GM12892 (cell line): ENCODE measurements at regions not wholly inside any gene's neighbourhood (a gene's known extent, or its start where the extent isn't known, plus 50 kb on each side); places are given as distances from the start of the nearest gene placed in this dataset.

Experiments used
- POLR2A ChIP-seq: IDR thresholded peaks from 2 replicates; pipeline ENCODE4 v1.6.1; 2011; ENCODE audit warnings: low read depth, low read length, control low read depth
- POLR2AphosphoS5 ChIP-seq: IDR thresholded peaks from 2 replicates; pipeline ENCODE4 v1.6.1; 2011; ENCODE audit warnings: low read depth, low read length, control low read depth

DNA sequence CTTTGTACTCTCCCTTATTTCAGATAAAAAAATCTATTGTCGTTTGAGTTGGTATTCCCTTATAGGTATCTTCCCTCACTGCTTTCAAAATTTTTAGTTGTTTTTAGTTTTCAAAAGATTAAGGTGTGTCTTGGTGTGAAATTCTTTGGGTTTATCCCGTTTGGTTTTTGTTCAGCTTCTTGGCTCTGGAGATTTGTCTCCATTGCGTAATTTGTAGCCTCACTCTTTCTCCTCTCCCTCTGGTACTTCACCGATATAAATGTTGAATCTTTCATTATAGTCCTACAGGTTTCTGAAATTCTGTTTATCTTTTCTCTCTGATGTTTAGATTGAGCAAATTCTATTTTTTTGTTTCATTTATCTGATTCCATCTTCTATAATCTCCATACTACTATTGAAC lies 113.8 kb upstream of the HS6ST1 start:
- no peak for TF ChIP-seq POLR2AphosphoS5
- TF ChIP-seq POLR2A: no peak
